H1 (cell line): ENCODE measurements at regions not wholly inside any gene's neighbourhood (a gene's known extent, or its start where the extent isn't known, plus 50 kb on each side); places are given as distances from the start of the nearest gene placed in this dataset.

Experiments used
- CTCF ChIA-PET: fragments of 300-600 bp; sonication (Branson Sonifier 250); formaldehyde crosslinking; loops from one replicate; lab custom pipeline; 2021; ENCODE audit not compliant: partially characterized antibody; lab: Charles Lee
- POLR2A ChIA-PET: fragments of 300-600 bp; sonication (Branson Sonifier 250); formaldehyde crosslinking; loops from one replicate; lab custom pipeline; 2021; ENCODE audit warnings: inconsistent platforms; ENCODE audit not compliant: partially characterized antibody; lab: Charles Lee
- DNase-seq, 2 experiments: peaks; one replicate each; pipeline versions ENCODE4 v3.0.0 to v3.0.0-alpha.2; 2010 to 2022; ENCODE audit warnings: low spot score in 2 of 2, low read depth in 1 of 2, mixed read lengths in 1 of 2
- FAIRE-seq: peaks from 2 replicates; lab custom pipeline; 2011; peaks lifted over from hg19 to GRCh38; lab: Jason Lieb, UNC
- H2AFZ ChIP-seq: 2 replicates; pipeline ENCODE4 v1.8.1; 2012; ENCODE audit warnings: low read length, inconsistent platforms
- H2AK5ac ChIP-seq: 2 replicates; pipeline ENCODE4 v1.6.1; 2013; ENCODE audit warnings: low read depth, low read length
- H2BK120ac ChIP-seq: replicated peaks from 2 replicates; pipeline ENCODE3; 2013; ENCODE audit warnings: low read depth, low read length, inconsistent platforms
- H2BK12ac ChIP-seq: 2 replicates; pipeline ENCODE4 v1.6.1; 2013; ENCODE audit warnings: low read depth, low read length
- H2BK15ac ChIP-seq: 2 replicates; pipeline ENCODE4 v1.6.1; 2013; ENCODE audit warnings: low read length
- H2BK20ac ChIP-seq: 2 replicates; pipeline ENCODE4 v1.6.1; 2013; ENCODE audit warnings: low read length
- H2BK5ac ChIP-seq: 2 replicates; pipeline ENCODE4 v1.6.1; 2013; ENCODE audit warnings: low read depth, low read length
- H3K14ac ChIP-seq: 2 replicates; pipeline ENCODE4 v1.6.1; 2013; ENCODE audit warnings: inconsistent platforms; ENCODE audit not compliant: insufficient read length
- H3K18ac ChIP-seq: 2 replicates; pipeline ENCODE4 v1.6.1; 2013; ENCODE audit warnings: low read length; ENCODE audit errors: extremely low read depth
- H3K23ac ChIP-seq: 2 replicates; pipeline ENCODE4 v1.6.1; 2013; ENCODE audit warnings: inconsistent platforms; ENCODE audit not compliant: insufficient read length
- H3K23me2 ChIP-seq: 2 replicates; pipeline ENCODE4 v1.6.1; 2013; ENCODE audit warnings: low read depth, low read length
- H3K27ac ChIP-seq: 2 replicates; pipeline ENCODE4 v1.6.1; 2011; ENCODE audit warnings: low read depth, low read length, inconsistent platforms
- H3K27me3 ChIP-seq, 4 experiments: replicated peaks in 1 of 4; 1 replicate in 1 of 4; 2 replicates in 3 of 4; pipeline versions ENCODE4 v1.6.1 to v1.8.1; 2011 to 2013; ENCODE audit warnings: low read length in 3 of 4, mild to moderate bottlenecking in 3 of 4, inconsistent platforms in 2 of 4, mixed read lengths in 2 of 4, moderate library complexity in 1 of 4; ENCODE audit not compliant: control insufficient read depth in 3 of 4, insufficient read depth in 3 of 4; ENCODE audit errors: extremely low read depth in 1 of 4
- H3K36me3 ChIP-seq, 4 experiments: 2 replicates each; pipeline versions ENCODE4 v1.6.1 to v1.8.1; 2011 to 2013; ENCODE audit warnings: mild to moderate bottlenecking in 4 of 4, low read length in 3 of 4, moderate library complexity in 2 of 4, control low read depth in 1 of 4, inconsistent platforms in 1 of 4; ENCODE audit not compliant: insufficient read depth in 4 of 4, control insufficient read depth in 2 of 4
- H3K4ac ChIP-seq: replicated peaks from 2 replicates; pipeline ENCODE3; 2013; ENCODE audit warnings: low read length, low read depth, mixed read lengths, inconsistent platforms; ENCODE audit not compliant: insufficient read length
- H3K4me1 ChIP-seq, 4 experiments: replicated peaks in 1 of 4; 1 replicate in 1 of 4; 2 replicates in 3 of 4; pipeline versions ENCODE4 v1.6.1 to v1.8.1; 2011 to 2013; ENCODE audit warnings: low read length in 3 of 4, inconsistent platforms in 2 of 4, mixed read lengths in 1 of 4; ENCODE audit not compliant: insufficient read depth in 4 of 4, control insufficient read depth in 3 of 4
- H3K4me2 ChIP-seq, 2 experiments: 2 replicates each; pipeline versions ENCODE4 v1.6.1 to v1.8.1; 2011 to 2013; ENCODE audit warnings: low read depth in 2 of 2, low read length in 2 of 2, control low read depth in 1 of 2, inconsistent platforms in 1 of 2, mild to moderate bottlenecking in 1 of 2; ENCODE audit not compliant: insufficient read depth in 1 of 2
- H3K4me3 ChIP-seq, 4 experiments: fragments of 200-600, 300-600 bp in 1 of 4; sonication (generic), shearing (Covaris generic), sonication (Bioruptor Twin) in 1 of 4; 2 replicates each; pipeline versions ENCODE4 v1.5.1 to v1.8.1; 2011 to 2016; ENCODE audit warnings: low read length in 4 of 4, low read depth in 3 of 4, control low read depth in 2 of 4, inconsistent platforms in 2 of 4, mild to moderate bottlenecking in 2 of 4, mixed read lengths in 1 of 4, moderate library complexity in 1 of 4; ENCODE audit not compliant: insufficient read depth in 2 of 4; ENCODE audit errors: extremely low read depth in 1 of 4
- H3K56ac ChIP-seq: replicated peaks from 2 replicates; pipeline ENCODE3; 2013; ENCODE audit warnings: low read depth, mild to moderate bottlenecking, mixed read lengths, low read length, inconsistent platforms; ENCODE audit not compliant: insufficient read length
- H3K79me1 ChIP-seq: 2 replicates; pipeline ENCODE4 v1.6.1; 2013; ENCODE audit warnings: low read depth, low read length, control low read depth
- H3K79me2 ChIP-seq, 2 experiments: 2 replicates each; pipeline versions ENCODE4 v1.6.1 to v1.8.1; 2012 to 2013; ENCODE audit warnings: low read length in 2 of 2, mild to moderate bottlenecking in 2 of 2, inconsistent platforms in 1 of 2; ENCODE audit not compliant: insufficient read depth in 2 of 2, control insufficient read depth in 1 of 2
- H3K9ac ChIP-seq, 4 experiments: replicated peaks in 1 of 4; 1 replicate in 1 of 4; 2 replicates in 3 of 4; pipeline versions ENCODE4 v1.6.1 to v1.8.1; 2011 to 2013; ENCODE audit warnings: low read depth in 3 of 4, low read length in 3 of 4, control low read depth in 2 of 4, mild to moderate bottlenecking in 2 of 4, moderate library complexity in 2 of 4, inconsistent platforms in 1 of 4; ENCODE audit errors: extremely low read depth in 1 of 4
- H3K9me3 ChIP-seq, 2 experiments: 2 replicates each; pipeline versions ENCODE4 v1.6.1 to v1.8.1; 2012 to 2013; ENCODE audit warnings: mild to moderate bottlenecking in 2 of 2, moderate library complexity in 2 of 2, control low read depth in 1 of 2, inconsistent platforms in 1 of 2, low read depth in 1 of 2, low read length in 1 of 2, mixed read lengths in 1 of 2; ENCODE audit not compliant: insufficient read depth in 2 of 2
- H4K20me1 ChIP-seq, 2 experiments: replicated peaks in 1 of 2; 2 replicates each; pipeline versions ENCODE3 to v1.8.1; 2011 to 2013; ENCODE audit warnings: inconsistent platforms in 2 of 2, low read length in 2 of 2, mild to moderate bottlenecking in 1 of 2; ENCODE audit not compliant: insufficient read depth in 2 of 2, control insufficient read depth in 1 of 2
- H4K5ac ChIP-seq: 2 replicates; pipeline ENCODE4 v1.6.1; 2013; ENCODE audit warnings: low read length, low read depth, mixed read lengths, inconsistent platforms; ENCODE audit not compliant: insufficient read length
- H4K8ac ChIP-seq: 2 replicates; pipeline ENCODE4 v1.8.0; 2013; ENCODE audit warnings: mild to moderate bottlenecking, moderate library complexity, low read length, inconsistent platforms; ENCODE audit not compliant: insufficient read depth; ENCODE audit errors: extremely low read depth
- H4K91ac ChIP-seq: replicated peaks from 2 replicates; pipeline ENCODE3; 2013; ENCODE audit warnings: low read length, mixed read lengths, inconsistent platforms; ENCODE audit not compliant: insufficient read length
- CTCF ChIP-seq, 3 experiments: IDR thresholded peaks; 1 replicate in 2 of 3; 2 replicates in 1 of 3; pipeline versions ENCODE4 v1.5.1 to v1.6.1; 2011; ENCODE audit warnings: low read length in 3 of 3, mild to moderate bottlenecking in 3 of 3, inconsistent platforms in 2 of 3, low read depth in 1 of 3, moderate library complexity in 1 of 3; ENCODE audit not compliant: insufficient read depth in 1 of 3; ENCODE audit errors: control extremely low read depth in 1 of 3
- JUND ChIP-seq: IDR thresholded peaks from 2 replicates; pipeline ENCODE4 v1.6.1; 2011; ENCODE audit warnings: mild to moderate bottlenecking, improper control_type of control experiment, low read length
- RBBP5 ChIP-seq: IDR thresholded peaks from 2 replicates; pipeline ENCODE4 v1.7.1; 2012; ENCODE audit warnings: low read depth, mild to moderate bottlenecking, inconsistent platforms, low read length, moderate library complexity, borderline replicate concordance
- WGBS, 2 experiments: shearing (Covaris generic) in 1 of 2; methylation state at CpG; one replicate each; pipeline versions ENCODE4 v1.1.6 to v1.1.7; 2013 to 2015; ENCODE audit warnings: low lambda C conversion rate in 2 of 2, mixed read lengths in 2 of 2, inconsistent platforms in 1 of 2, low coverage in 1 of 2, missing lambda C conversion rate in 1 of 2; ENCODE audit not compliant: insufficient replicate concordance in 2 of 2, insufficient coverage in 1 of 2, insufficient read length in 1 of 2; ENCODE audit errors: extremely low coverage in 1 of 2, missing lambda C conversion rate in 1 of 2; 5-methylcytosine and 5-hydroxymethylcytosine counted together

GRCh38 chr3:196139281-196139680 is 57.4 kb upstream of the TFRC start:
- FAIRE-seq (no peak), DNase-seq (no peak)
- Histone ChIP-seq H2BK12ac (no peak overlapping the region; the same call in 1 of the 2 replicates), H3K23ac (no peak overlapping the region), H3K4me2 (no peak overlapping the region), H3K79me2 (no peaks in the 10 kb centered on the region), H3K18ac (no peak overlapping the region), H3K27ac (no peak overlapping the region), H3K4me1 (peaks cover 0 to 17% (median 1%) of the 10 kb centered on the region in 4 experiments; a peak in 2 of 7 replicates), H2BK5ac (no peak overlapping the region), H3K36me3 (no peaks in the 10 kb centered on the region), H3K9ac (no peak overlapping the region), H4K8ac (no peak overlapping the region), H2BK120ac (no peak overlapping the region), H2AFZ (no peak overlapping the region), H3K79me1 (no peaks in the 10 kb centered on the region), H3K56ac (no peak overlapping the region), H3K4ac (no peak overlapping the region), H3K4me3 (no peak overlapping the region), H4K91ac (no peak overlapping the region), H2BK20ac (no peak overlapping the region), H3K14ac (no peak overlapping the region), H2AK5ac (0 out of 2 replicates have a peak overlapping the region, but pooled peaks have one; percentile 60), H4K5ac (no peak overlapping the region), H3K9me3 (no peaks in the 10 kb centered on the region), H2BK15ac (no peak overlapping the region), H3K23me2 (no peaks in the 10 kb centered on the region), H3K27me3 (no peaks in the 10 kb centered on the region), H4K20me1 (no peaks in the 10 kb centered on the region)
- CTCF ChIA-PET = interaction anchor here (0.6 to 0.8 kb wide), 2 partner anchors 8 to 11 kb away, joined by 3 read pairs; no protein-coding TSS in a partner anchor
- 95% methylated on average over 7 of the region's 7 CpGs; no CpG with 5 or more reads in 1 of the 2 experiments for WGBS, 2 experiments
- POLR2A ChIA-PET = interaction anchor here (1.3 kb wide), 1 partner anchor 32 kb away, joined by 3 read pairs; no protein-coding TSS in a partner anchor
- no peak for TF ChIP-seq JUND
- no peak for TF ChIP-seq CTCF (IDR thresholded peaks at IDR 0.05; ENCODE audit: control extremely low read depth in 1 of 3, insufficient read depth in 1 of 3, low read depth in 1 of 3, low read length in 3 of 3)
- TF ChIP-seq RBBP5 = no peak
